ENCODE measurements at regions not wholly inside any gene's neighbourhood (a gene's known extent, or its start where the extent isn't known, plus 50 kb on each side); places are given as distances from the start of the nearest gene placed in this dataset.

DNA sequence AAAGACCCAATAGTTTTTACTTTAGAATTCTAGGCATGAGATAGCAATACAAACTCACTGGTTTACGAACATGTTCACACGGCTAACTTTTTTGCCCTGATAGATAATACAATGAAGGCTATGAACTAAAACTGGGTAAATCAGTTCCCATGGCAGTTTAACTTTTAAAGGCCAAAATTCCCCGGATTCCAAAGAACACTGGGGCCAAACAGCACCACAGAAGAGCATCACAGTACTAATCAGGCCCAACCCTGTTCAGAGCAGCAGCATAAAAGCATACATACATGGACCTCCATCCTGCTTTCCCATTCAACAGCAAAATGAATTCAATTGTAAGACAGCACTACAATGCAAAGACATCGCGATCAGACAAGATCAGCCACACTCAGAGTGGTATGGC, 540.3 kb upstream of the CCDC54 start:
- H3K4me3 ChIP-seq (ENCODE audit: low read length in 2 of 2), result no peak overlapping the region
- H3K27me3 ChIP-seq (ENCODE audit: control insufficient read depth in 3 of 3, insufficient read depth in 3 of 3, low read depth in 1 of 3, low read length in 3 of 3), result no peaks in the 10 kb centered on the region
- H3K4ac ChIP-seq (ENCODE audit: low read length), result no peak overlapping the region
- no peak overlapping the region for H4K8ac ChIP-seq (ENCODE audit: low read depth, low read length)
- DNase-seq (ENCODE audit: low spot score), result no peak
- no peak overlapping the region for H3K27ac ChIP-seq (replicated peaks; ENCODE audit: low read length)
- no CpG with 5 or more reads among the region's 5 CpGs for WGBS, 2 donors (ENCODE audit: extremely low coverage in 2 of 2, insufficient read length in 2 of 2, insufficient replicate concordance in 1 of 2)
- no peaks in the 10 kb centered on the region for H3K79me1 ChIP-seq (ENCODE audit: low read depth, low read length)
- H3K18ac ChIP-seq (ENCODE audit: low read length), result peak overlapping the region; percentile 44
- no peak overlapping the region for H4K91ac ChIP-seq (ENCODE audit: low read depth, low read length, poor library complexity)
- H3K23ac ChIP-seq (ENCODE audit: low read depth, low read length, poor library complexity), result no peak overlapping the region
- no peak overlapping the region for H2BK5ac ChIP-seq (ENCODE audit: low read length)
- peak overlapping the region; percentile 74 for H2AFZ ChIP-seq (ENCODE audit: low read length)
- no peak overlapping the region for H2AK5ac ChIP-seq (ENCODE audit: low read depth, low read length)
- no peaks in the 10 kb centered on the region for H3K36me3 ChIP-seq (replicated peaks in 1 of 2; ENCODE audit: control insufficient read depth in 2 of 2, insufficient read depth in 2 of 2, low read length in 2 of 2)
- no peak overlapping the region for H3K4me2 ChIP-seq (ENCODE audit: insufficient read depth, low read length, poor library complexity, severe bottlenecking)
- no peak overlapping the region for H2BK12ac ChIP-seq (ENCODE audit: low read length)
- no peak overlapping the region for H2BK120ac ChIP-seq (ENCODE audit: low read depth, low read length)
- no peak overlapping the region for H3K14ac ChIP-seq (ENCODE audit: low read length)
- no peak overlapping the region for H2BK15ac ChIP-seq (ENCODE audit: low read length)
- no peak overlapping the region for H3K9ac ChIP-seq (ENCODE audit: low read depth, low read length, poor library complexity)
- peaks cover 4 to 7% of the 10 kb centered on the region in 2 donors for H3K9me3 ChIP-seq (replicated peaks in 1 of 2; ENCODE audit: control insufficient read depth in 2 of 2, insufficient read depth in 1 of 2, low read depth in 1 of 2, low read length in 2 of 2)
- H3K4me1 ChIP-seq (ENCODE audit: control insufficient read depth in 2 of 2, insufficient read depth in 1 of 2, low read depth in 1 of 2, low read length in 2 of 2), result peaks cover 6% of the 10 kb centered on the region in 2 donors

DNA sequence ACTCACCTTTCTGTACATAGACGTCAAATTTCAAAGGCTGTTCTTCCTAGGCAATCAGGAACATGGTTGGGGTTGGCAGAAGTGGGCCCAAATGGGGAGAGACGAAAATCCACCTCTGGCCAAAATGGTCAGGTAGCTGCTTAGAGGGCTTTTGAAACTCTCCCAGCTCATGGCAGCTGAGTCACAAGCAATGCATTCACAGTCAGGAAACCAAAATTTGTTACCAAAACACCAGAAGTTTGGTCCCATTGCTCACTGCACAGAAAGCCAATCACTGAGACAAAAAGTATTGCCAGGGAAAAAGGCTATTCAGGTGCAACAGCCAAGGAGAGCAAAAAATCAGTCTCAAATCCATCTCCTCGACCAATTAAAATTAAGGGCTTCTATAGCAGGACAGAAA, 539.6 kb upstream of the CCDC54 start:
- Histone ChIP-seq H3K18ac (ENCODE audit: low read length) (no peak overlapping the region), H3K4me1 (ENCODE audit: control insufficient read depth in 2 of 2, insufficient read depth in 1 of 2, low read depth in 1 of 2, low read length in 2 of 2) (peaks cover 6% of the 10 kb centered on the region in 2 donors), H2BK120ac (ENCODE audit: low read depth, low read length) (no peak overlapping the region), H3K9ac (ENCODE audit: low read depth, low read length, poor library complexity) (no peak overlapping the region), H4K91ac (ENCODE audit: low read depth, low read length, poor library complexity) (no peak overlapping the region), H3K9me3 (replicated peaks in 1 of 2; ENCODE audit: control insufficient read depth in 2 of 2, insufficient read depth in 1 of 2, low read depth in 1 of 2, low read length in 2 of 2) (no peaks in the 10 kb centered on the region), H2BK12ac (ENCODE audit: low read length) (peak overlapping the region; percentile 58), H2AFZ (ENCODE audit: low read length) (no peak overlapping the region), H3K27ac (replicated peaks; ENCODE audit: low read length) (no peak overlapping the region), H3K4me2 (ENCODE audit: insufficient read depth, low read length, poor library complexity, severe bottlenecking) (no peak overlapping the region), H3K27me3 (ENCODE audit: control insufficient read depth in 3 of 3, insufficient read depth in 3 of 3, low read depth in 1 of 3, low read length in 3 of 3) (no peaks in the 10 kb centered on the region), H2BK5ac (ENCODE audit: low read length) (no peak overlapping the region), H4K8ac (ENCODE audit: low read depth, low read length) (no peak overlapping the region), H3K4me3 (ENCODE audit: low read length in 2 of 2) (no peak overlapping the region), H2BK15ac (ENCODE audit: low read length) (no peak overlapping the region), H3K23ac (ENCODE audit: low read depth, low read length, poor library complexity) (no peak overlapping the region), H3K36me3 (replicated peaks in 1 of 2; ENCODE audit: control insufficient read depth in 2 of 2, insufficient read depth in 2 of 2, low read length in 2 of 2) (no peaks in the 10 kb centered on the region), H3K79me1 (ENCODE audit: low read depth, low read length) (no peaks in the 10 kb centered on the region), H3K14ac (ENCODE audit: low read length) (no peak overlapping the region), H2AK5ac (ENCODE audit: low read depth, low read length) (no peak overlapping the region), H3K4ac (ENCODE audit: low read length) (no peak overlapping the region)
- DNase-seq (ENCODE audit: low spot score), result no peak
- WGBS, 2 donors (ENCODE audit: extremely low coverage in 2 of 2, insufficient read length in 2 of 2, insufficient replicate concordance in 1 of 2), result no CpG with 5 or more reads among the region's 3 CpGs

GRCh38 chr3:106839576-106840280, 537.5 kb upstream of the CCDC54 start:
- H2BK15ac ChIP-seq (ENCODE audit: low read length), result no peak overlapping the region
- no peak overlapping the region for H3K4me3 ChIP-seq (ENCODE audit: low read length in 2 of 2)
- H3K4ac ChIP-seq (ENCODE audit: low read length), result no peak overlapping the region
- H3K9ac ChIP-seq (ENCODE audit: low read depth, low read length, poor library complexity), result no peak overlapping the region
- H3K23ac ChIP-seq (ENCODE audit: low read depth, low read length, poor library complexity), result no peak overlapping the region
- no peak overlapping the region for H2BK12ac ChIP-seq (ENCODE audit: low read length)
- no peaks in the 10 kb centered on the region for H3K36me3 ChIP-seq (replicated peaks in 1 of 2; ENCODE audit: control insufficient read depth in 2 of 2, insufficient read depth in 2 of 2, low read length in 2 of 2)
- no peak for DNase-seq (ENCODE audit: low spot score)
- no CpG with 5 or more reads among the region's 2 CpGs for WGBS, 2 donors (ENCODE audit: extremely low coverage in 2 of 2, insufficient read length in 2 of 2, insufficient replicate concordance in 1 of 2)
- peak overlapping the region; percentile 29 for H2AFZ ChIP-seq (ENCODE audit: low read length)
- H4K8ac ChIP-seq (ENCODE audit: low read depth, low read length), result no peak overlapping the region
- H3K18ac ChIP-seq (ENCODE audit: low read length), result no peak overlapping the region
- no peaks in the 10 kb centered on the region for H3K79me1 ChIP-seq (ENCODE audit: low read depth, low read length)
- peaks cover 6% of the 10 kb centered on the region in 2 donors for H3K4me1 ChIP-seq (ENCODE audit: control insufficient read depth in 2 of 2, insufficient read depth in 1 of 2, low read depth in 1 of 2, low read length in 2 of 2)
- no peak overlapping the region for H3K4me2 ChIP-seq (ENCODE audit: insufficient read depth, low read length, poor library complexity, severe bottlenecking)
- no peak overlapping the region for H3K14ac ChIP-seq (ENCODE audit: low read length)
- H3K27ac ChIP-seq (replicated peaks; ENCODE audit: low read length), result no peak overlapping the region
- no peak overlapping the region for H2BK5ac ChIP-seq (ENCODE audit: low read length)
- H3K9me3 ChIP-seq (replicated peaks in 1 of 2; ENCODE audit: control insufficient read depth in 2 of 2, insufficient read depth in 1 of 2, low read depth in 1 of 2, low read length in 2 of 2), result no peaks in the 10 kb centered on the region
- no peak overlapping the region for H2AK5ac ChIP-seq (ENCODE audit: low read depth, low read length)
- no peak overlapping the region for H2BK120ac ChIP-seq (ENCODE audit: low read depth, low read length)
- H3K27me3 ChIP-seq (ENCODE audit: control insufficient read depth in 3 of 3, insufficient read depth in 3 of 3, low read depth in 1 of 3, low read length in 3 of 3), result no peaks in the 10 kb centered on the region
- H4K91ac ChIP-seq (ENCODE audit: low read depth, low read length, poor library complexity), result no peak overlapping the region

GRCh38 chr3:106840319-106840718, 536.9 kb upstream of the CCDC54 start:
- Histone ChIP-seq H3K79me1 (ENCODE audit: low read depth, low read length) (no peaks in the 10 kb centered on the region), H4K8ac (ENCODE audit: low read depth, low read length) (no peak overlapping the region), H3K14ac (ENCODE audit: low read length) (no peak overlapping the region), H2AFZ (ENCODE audit: low read length) (no peak overlapping the region), H3K9me3 (replicated peaks in 1 of 2; ENCODE audit: control insufficient read depth in 2 of 2, insufficient read depth in 1 of 2, low read depth in 1 of 2, low read length in 2 of 2) (no peaks in the 10 kb centered on the region), H4K91ac (ENCODE audit: low read depth, low read length, poor library complexity) (no peak overlapping the region), H3K4me1 (ENCODE audit: control insufficient read depth in 2 of 2, insufficient read depth in 1 of 2, low read depth in 1 of 2, low read length in 2 of 2) (peaks cover 6% of the 10 kb centered on the region in 2 donors), H3K4me2 (ENCODE audit: insufficient read depth, low read length, poor library complexity, severe bottlenecking) (no peak overlapping the region), H2BK12ac (ENCODE audit: low read length) (no peak overlapping the region), H3K23ac (ENCODE audit: low read depth, low read length, poor library complexity) (no peak overlapping the region), H3K9ac (ENCODE audit: low read depth, low read length, poor library complexity) (no peak overlapping the region), H3K27ac (replicated peaks; ENCODE audit: low read length) (no peak overlapping the region), H2BK5ac (ENCODE audit: low read length) (no peak overlapping the region), H3K4me3 (ENCODE audit: low read length in 2 of 2) (no peak overlapping the region), H3K18ac (ENCODE audit: low read length) (no peak overlapping the region), H3K27me3 (ENCODE audit: control insufficient read depth in 3 of 3, insufficient read depth in 3 of 3, low read depth in 1 of 3, low read length in 3 of 3) (no peaks in the 10 kb centered on the region), H3K36me3 (replicated peaks in 1 of 2; ENCODE audit: control insufficient read depth in 2 of 2, insufficient read depth in 2 of 2, low read length in 2 of 2) (no peaks in the 10 kb centered on the region), H2BK120ac (ENCODE audit: low read depth, low read length) (no peak overlapping the region), H3K4ac (ENCODE audit: low read length) (no peak overlapping the region), H2BK15ac (ENCODE audit: low read length) (no peak overlapping the region), H2AK5ac (ENCODE audit: low read depth, low read length) (no peak overlapping the region)
- no peak for DNase-seq (ENCODE audit: low spot score)

All from neuronal stem cell (in vitro differentiated cells).